HCT116 (cell line): ENCODE measurements at regions not wholly inside any gene's neighbourhood (a gene's known extent, or its start where the extent isn't known, plus 50 kb on each side); places are given as distances from the start of the nearest gene placed in this dataset.
"Not testable (repeated sequence)": the region's sequence is repeated elsewhere in the genome, so short reads cannot be mapped to it uniquely, and the experiment has no call there.

Experiments
- ATAC-seq: fragments of 200-7000 bp; cut with Tn5 transposase; 2 replicates; pipeline ENCODE4 v1.9.1; 2020; ENCODE audit warnings: mild to moderate bottlenecking, moderate library complexity
- BruUV-seq: library from RNA; stranded (reverse); fragments of 400-500 nt; replicated peaks from 2 replicates; lab custom pipeline; 2021; lab: Mats Ljungman, UMichigan
- CTCF ChIA-PET: fragments of 300-600 bp; sonication (Branson Sonifier 250); formaldehyde crosslinking; loops from one replicate; lab custom pipeline; 2021; ENCODE audit warnings: antibody characterized with exemption; lab: Charles Lee
- POLR2A ChIA-PET: fragments of 300-600, 350-600 bp; sonication (Branson Sonifier 250); formaldehyde crosslinking; loops from one replicate; lab custom pipeline; 2021; ENCODE audit warnings: antibody characterized with exemption; lab: Charles Lee
- RAD21 ChIA-PET, 2 experiments: fragments of 300-600 bp; sonication (Branson Sonifier 250); formaldehyde crosslinking; loops; one replicate each; lab custom pipeline; 2023; ENCODE audit warnings: low total read pairs in 2 of 2; ENCODE audit not compliant: uncharacterized antibody in 2 of 2, unreplicated experiment in 2 of 2, low non-redundant PET in 1 of 2; lab: Charles Lee
- DNase-seq: peaks from one replicate; pipeline ENCODE4 v3.0.0-alpha.2; 2010; ENCODE audit warnings: low read depth, low spot score
- H2AFZ ChIP-seq: fragments of 200-600 bp; shearing (Covaris generic), sonication (generic); 2 replicates; pipeline ENCODE4 v1.6.1; 2017; ENCODE audit warnings: low read depth, mixed run types, mixed read lengths, antibody characterized with exemption, low read length; ENCODE audit not compliant: poor library complexity, severe bottlenecking
- H3K27ac ChIP-seq: 2 replicates; pipeline ENCODE4 v1.5.1; 2012; ENCODE audit warnings: low read depth, low read length
- H3K27me3 ChIP-seq: fragments of 200-600 bp; sonication (generic); 2 replicates; pipeline ENCODE4 v1.6.1; 2016; ENCODE audit warnings: mixed run types, low read length, mixed read lengths; ENCODE audit not compliant: insufficient read depth
- H3K36me3 ChIP-seq, 2 experiments: fragments of 200-500 bp in 1 of 2; fragments of 200-600 bp in 1 of 2; sonication (Bioruptor generic) in 1 of 2; sonication (generic) in 1 of 2; 2 replicates each; pipeline versions ENCODE4 v1.5.1 to v1.6.1; 2014 to 2016; ENCODE audit warnings: low read length in 2 of 2, inconsistent platforms in 1 of 2, mixed read lengths in 1 of 2, mixed run types in 1 of 2; ENCODE audit not compliant: insufficient read depth in 2 of 2, control insufficient read depth in 1 of 2
- H3K4me1 ChIP-seq, 2 experiments: fragments of 200-600 bp in 1 of 2; sonication (generic) in 1 of 2; 2 replicates each; pipeline versions ENCODE4 v1.5.1 to v1.6.1; 2012 to 2017; ENCODE audit warnings: low read length in 2 of 2, inconsistent platforms in 1 of 2, mild to moderate bottlenecking in 1 of 2, mixed read lengths in 1 of 2, mixed run types in 1 of 2, moderate library complexity in 1 of 2; ENCODE audit not compliant: insufficient read depth in 2 of 2, control insufficient read depth in 1 of 2
- H3K4me2 ChIP-seq: fragments of 200-600 bp; sonication (generic); 2 replicates; pipeline ENCODE4 v1.6.1; 2017; ENCODE audit warnings: mixed run types, low read length, mixed read lengths
- H3K4me3 ChIP-seq, 2 experiments: fragments of 200-600 bp in 1 of 2; sonication (generic) in 1 of 2; replicated peaks in 1 of 2; 2 replicates each; pipeline ENCODE4 v1.5.1; 2011 to 2016; ENCODE audit warnings: low read length in 2 of 2, control low read depth in 1 of 2, low read depth in 1 of 2, mild to moderate bottlenecking in 1 of 2, mixed read lengths in 1 of 2, mixed run types in 1 of 2
- H3K79me2 ChIP-seq: fragments of 200-600 bp; sonication (generic); 2 replicates; pipeline ENCODE4 v1.6.1; 2017; ENCODE audit warnings: mild to moderate bottlenecking, mixed run types, low read length, moderate library complexity, mixed read lengths; ENCODE audit not compliant: insufficient read depth
- H3K9ac ChIP-seq: fragments of 200-600 bp; sonication (generic); 2 replicates; pipeline ENCODE4 v1.6.1; 2016; ENCODE audit warnings: low read length, mixed read lengths
- H3K9me2 ChIP-seq: fragments of 200-600 bp; sonication (generic), shearing (Covaris generic); 2 replicates; pipeline ENCODE4 v1.6.1; 2017; ENCODE audit warnings: mixed run types, mild to moderate bottlenecking, moderate library complexity; ENCODE audit not compliant: insufficient read depth
- H3K9me3 ChIP-seq, 2 experiments: fragments of 200-500 bp in 1 of 2; fragments of 200-600 bp in 1 of 2; sonication (Bioruptor generic) in 1 of 2; sonication (generic) in 1 of 2; 2 replicates each; pipeline ENCODE4 v1.6.1; 2014 to 2017; ENCODE audit warnings: low read length in 2 of 2, mixed read lengths in 2 of 2, inconsistent platforms in 1 of 2, low read depth in 1 of 2, mild to moderate bottlenecking in 1 of 2, mixed run types in 1 of 2, moderate library complexity in 1 of 2; ENCODE audit not compliant: control insufficient read depth in 1 of 2, insufficient read depth in 1 of 2
- H4K20me1 ChIP-seq: fragments of 200-600 bp; sonication (generic), shearing (Covaris generic); 2 replicates; pipeline ENCODE4 v1.6.1; 2017; ENCODE audit warnings: mixed run types, mild to moderate bottlenecking, moderate library complexity; ENCODE audit not compliant: insufficient read depth
- CTCF ChIP-seq, 3 experiments: fragments of 200-600 bp in 1 of 3; sonication (generic) in 1 of 3; IDR thresholded peaks in 2 of 3; conservative IDR thresholded peaks in 1 of 3; 2 replicates each; pipeline ENCODE4 v1.5.1; 2012 to 2017; ENCODE audit warnings: low read depth in 2 of 3, low read length in 2 of 3, antibody characterized with exemption in 1 of 3, borderline replicate concordance in 1 of 3, control low read depth in 1 of 3, mild to moderate bottlenecking in 1 of 3, mixed read lengths in 1 of 3, mixed run types in 1 of 3, moderate library complexity in 1 of 3; ENCODE audit not compliant: insufficient read depth in 1 of 3
- ELF1 ChIP-seq: IDR thresholded peaks from 2 replicates; pipeline ENCODE4 v1.6.1; 2012; ENCODE audit warnings: low read depth, borderline replicate concordance
- SP1 ChIP-seq: IDR thresholded peaks from 2 replicates; pipeline ENCODE4 v1.6.1; 2012; ENCODE audit warnings: low read depth
- ZNF274 ChIP-seq: fragments of 200-500 bp; sonication (Bioruptor generic); IDR thresholded peaks from 2 replicates; pipeline ENCODE4 v1.6.1; 2014; ENCODE audit warnings: mild to moderate bottlenecking, low read depth, low read length, inconsistent platforms
- intact Hi-C: fragments of 100-400 bp; cut with micrococcal nuclease; formaldehyde crosslinking; loops from 2 replicates; pipeline ENCODE4 v1.10.0; 2022

DNA sequence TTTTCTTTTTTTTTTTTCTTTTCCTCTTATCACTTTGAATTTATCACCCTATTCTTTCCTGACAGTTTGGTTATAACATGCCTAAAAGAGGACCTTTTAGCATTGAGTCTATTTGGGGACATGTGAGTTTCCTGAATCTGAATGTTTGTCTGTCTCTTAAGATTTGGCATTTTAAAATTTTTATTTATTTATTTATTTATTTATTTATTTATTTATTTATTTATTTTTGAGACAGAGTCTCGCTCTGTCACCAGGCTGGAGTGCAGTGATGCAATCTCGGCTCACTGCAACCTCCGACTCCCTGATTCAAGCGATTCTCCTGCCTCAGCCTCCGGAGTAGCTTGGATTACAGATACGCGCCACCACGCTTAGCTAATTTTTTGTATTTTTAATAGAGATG is 412.4 kb downstream of the ZBBX start:
- H3K27ac ChIP-seq, H2AFZ ChIP-seq, H3K9ac ChIP-seq, H3K4me3 ChIP-seq, H3K9me3 ChIP-seq, intact Hi-C loops, H4K20me1 ChIP-seq, H3K36me3 ChIP-seq, BruUV-seq, H3K27me3 ChIP-seq, RAD21 ChIA-PET, DNase-seq, H3K4me1 ChIP-seq, POLR2A ChIA-PET, H3K4me2 ChIP-seq, ATAC-seq, CTCF ChIA-PET, H3K9me2 ChIP-seq, H3K79me2 ChIP-seq: not testable (repeated sequence)

GRCh38 chr3:166962911-166963310 is 417.2 kb downstream of the ZBBX start:
- Histone ChIP-seq H3K79me2 (no peaks in the 10 kb centered on the region), H3K36me3 (no peaks in the 10 kb centered on the region), H4K20me1 (no peaks in the 10 kb centered on the region), H3K9ac (no peak overlapping the region), H3K4me2 (no peak overlapping the region), H3K27me3 (no peaks in the 10 kb centered on the region), H3K9me2 (peaks cover 4% of the 10 kb centered on the region; the same call in 1 of the 2 replicates), H2AFZ (no peak overlapping the region), H3K9me3 (no peaks in the 10 kb centered on the region), H3K27ac (no peak overlapping the region), H3K4me1 (no peaks in the 10 kb centered on the region), H3K4me3 (no peak overlapping the region)
- RAD21 ChIA-PET, result no interaction called here
- CTCF ChIA-PET, result no interaction called here
- TF ChIP-seq CTCF (IDR thresholded peaks at IDR 0.05 in 2 of 3, conservative IDR thresholded peaks at IDR 0.05 in 1 of 3; ENCODE audit: borderline replicate concordance in 1 of 3, insufficient read depth in 1 of 3, low read depth in 2 of 3, low read length in 2 of 3), result no peak
- TF ChIP-seq SP1, result no peak
- no peak for TF ChIP-seq ELF1
- TF ChIP-seq ZNF274, result no peak
- no peak for ATAC-seq
- BruUV-seq, result no TSS peak
- POLR2A ChIA-PET, result no interaction called here
- intact Hi-C loops, result no loop called here
- no peak for DNase-seq
